ENCODE measurements at regions not wholly inside any gene's neighbourhood (a gene's known extent, or its start where the extent isn't known, plus 50 kb on each side); places are given as distances from the start of the nearest gene placed in this dataset.

DNA sequence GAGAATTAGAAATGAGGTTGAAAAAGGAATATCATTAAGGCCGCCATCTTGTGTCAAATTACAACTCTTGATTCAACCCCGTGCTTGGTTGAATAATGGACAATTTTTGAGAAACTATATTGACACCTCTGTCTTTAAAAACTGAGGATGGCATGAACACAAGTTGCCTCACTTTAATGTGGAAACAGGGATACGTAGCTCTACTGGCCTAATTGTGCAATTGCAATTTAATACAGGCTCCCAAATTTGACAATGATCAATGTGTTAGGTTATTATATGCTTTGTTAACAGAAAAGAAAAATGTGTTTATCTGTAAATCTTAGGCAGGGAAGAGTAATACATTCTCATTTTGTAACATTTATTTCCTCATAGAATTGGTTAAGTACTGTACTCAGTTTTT, 77.1 kb upstream of the MCTP2 start:
- TF ChIP-seq, protein P1, sequence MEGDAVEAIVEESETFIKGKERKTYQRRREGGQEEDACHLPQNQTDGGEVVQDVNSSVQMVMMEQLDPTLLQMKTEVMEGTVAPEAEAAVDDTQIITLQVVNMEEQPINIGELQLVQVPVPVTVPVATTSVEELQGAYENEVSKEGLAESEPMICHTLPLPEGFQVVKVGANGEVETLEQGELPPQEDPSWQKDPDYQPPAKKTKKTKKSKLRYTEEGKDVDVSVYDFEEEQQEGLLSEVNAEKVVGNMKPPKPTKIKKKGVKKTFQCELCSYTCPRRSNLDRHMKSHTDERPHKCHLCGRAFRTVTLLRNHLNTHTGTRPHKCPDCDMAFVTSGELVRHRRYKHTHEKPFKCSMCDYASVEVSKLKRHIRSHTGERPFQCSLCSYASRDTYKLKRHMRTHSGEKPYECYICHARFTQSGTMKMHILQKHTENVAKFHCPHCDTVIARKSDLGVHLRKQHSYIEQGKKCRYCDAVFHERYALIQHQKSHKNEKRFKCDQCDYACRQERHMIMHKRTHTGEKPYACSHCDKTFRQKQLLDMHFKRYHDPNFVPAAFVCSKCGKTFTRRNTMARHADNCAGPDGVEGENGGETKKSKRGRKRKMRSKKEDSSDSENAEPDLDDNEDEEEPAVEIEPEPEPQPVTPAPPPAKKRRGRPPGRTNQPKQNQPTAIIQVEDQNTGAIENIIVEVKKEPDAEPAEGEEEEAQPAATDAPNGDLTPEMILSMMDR (IDR thresholded peaks at IDR 0.05; ENCODE audit: low read depth, low read length): no peak
- H3K4me3 ChIP-seq (replicated peaks in 1 of 2; ENCODE audit: low read depth in 2 of 2, low read length in 2 of 2): no peak overlapping the region

DNA sequence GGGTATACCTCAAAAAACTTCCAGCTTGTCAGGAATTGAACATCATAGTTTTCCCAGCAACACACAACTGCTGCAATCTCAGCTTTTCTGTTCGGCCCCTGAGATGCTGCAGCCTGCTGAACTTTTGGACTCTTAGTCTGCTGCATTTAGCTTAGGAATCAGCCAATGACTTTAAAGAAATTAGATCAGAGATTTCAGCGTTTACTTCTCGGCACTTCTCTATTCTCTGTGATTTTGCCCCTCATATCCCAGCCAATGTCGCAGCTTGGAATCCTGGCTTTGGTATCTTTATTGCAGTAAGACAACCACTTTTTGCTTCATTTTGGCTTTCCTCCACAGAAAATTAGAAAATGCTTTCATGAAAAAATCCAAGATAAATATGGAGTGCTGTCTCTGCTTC, 86.3 kb upstream of the MCTP2 start:
- DNase-seq (ENCODE audit: low read depth in 2 of 2): no peak
- TF ChIP-seq, protein P1 (IDR thresholded peaks at IDR 0.05; ENCODE audit: low read depth, low read length): no peak
- H3K4me3 ChIP-seq (replicated peaks in 1 of 2; ENCODE audit: low read depth in 2 of 2, low read length in 2 of 2): no peak overlapping the region

More for the DNA sequence above, 77.1 kb upstream of the MCTP2 start:
- DNase-seq (ENCODE audit: low read depth in 2 of 2): no peak

DNA sequence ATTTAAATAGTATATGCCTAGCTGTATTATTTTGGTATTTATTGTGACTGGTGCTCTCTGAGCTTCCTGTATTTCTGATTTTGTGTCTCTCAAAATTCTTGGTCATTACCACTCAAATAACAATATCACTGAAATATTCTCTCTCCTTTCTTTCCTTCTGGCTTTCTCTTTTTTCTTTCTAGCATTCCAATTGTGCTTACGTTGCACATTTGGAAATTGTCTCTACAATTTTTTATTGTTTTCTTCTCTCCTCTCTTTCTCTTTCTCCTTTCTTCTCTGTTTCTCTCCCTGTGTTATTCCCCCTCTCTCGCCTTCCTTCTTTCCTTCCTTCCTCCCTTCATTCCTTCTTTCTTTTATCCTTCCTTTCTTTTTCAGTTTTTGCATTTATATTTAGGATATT, 89.6 kb upstream of the MCTP2 start:
- TF ChIP-seq, protein P1 (IDR thresholded peaks at IDR 0.05; ENCODE audit: low read depth, low read length): no peak
- no peak overlapping the region for H3K4me3 ChIP-seq (replicated peaks in 1 of 2; ENCODE audit: low read depth in 2 of 2, low read length in 2 of 2)
- DNase-seq (ENCODE audit: low read depth in 2 of 2): no peak

DNA sequence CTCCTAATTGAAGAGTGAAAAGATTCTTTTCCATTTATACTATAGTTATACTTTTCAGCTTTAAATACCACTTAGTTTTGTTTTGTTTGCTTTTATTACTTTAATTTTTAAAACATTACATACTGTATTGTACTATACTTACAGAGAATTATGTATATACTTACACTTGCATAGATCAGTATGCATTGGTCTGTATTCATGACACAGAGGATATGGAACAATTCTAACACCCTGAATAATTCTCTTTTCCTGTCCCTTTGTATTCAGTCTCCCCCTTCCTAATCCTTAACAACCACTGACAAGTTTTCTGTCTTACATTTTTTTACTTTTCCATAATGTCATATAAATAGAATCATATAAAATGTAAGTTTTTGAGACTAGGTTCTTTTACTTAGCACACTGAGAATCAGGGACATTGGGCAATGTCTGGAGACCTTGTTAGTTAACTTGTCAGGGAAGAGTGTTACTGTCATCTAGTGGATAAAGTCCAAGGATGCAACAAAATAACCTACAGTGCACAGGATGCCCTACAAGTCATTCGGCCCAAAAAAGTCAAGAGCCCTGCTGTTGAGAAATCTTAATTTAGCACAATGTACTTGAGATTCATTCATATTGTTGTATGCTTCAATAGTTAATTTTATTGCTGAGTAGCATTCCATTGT, 95.7 kb upstream of the MCTP2 start:
- no peak overlapping the region for H3K4me3 ChIP-seq (replicated peaks in 1 of 2; ENCODE audit: low read depth in 2 of 2, low read length in 2 of 2)
- no peak for DNase-seq (ENCODE audit: low read depth in 2 of 2)
- TF ChIP-seq, protein P1 (IDR thresholded peaks at IDR 0.05; ENCODE audit: low read depth, low read length): no peak

DNA sequence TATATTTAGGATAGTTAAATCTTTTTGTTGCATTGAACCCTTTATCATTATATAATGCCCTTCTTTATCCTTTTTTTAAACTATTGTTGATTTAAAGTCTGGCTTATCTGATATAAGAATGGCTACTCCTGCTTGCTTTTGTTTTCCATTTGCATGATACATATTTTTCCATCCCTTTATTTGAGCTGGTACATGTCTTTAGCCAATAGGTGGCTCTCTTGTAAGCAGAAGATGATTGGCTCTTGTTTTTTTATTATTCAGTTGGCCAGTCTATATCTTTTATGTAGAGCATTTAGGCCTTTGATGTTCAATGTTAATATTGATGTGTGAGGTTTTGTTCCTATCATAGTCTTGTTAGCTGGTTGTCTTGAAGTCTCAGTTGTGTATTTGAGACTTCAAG, 99.5 kb upstream of the MCTP2 start:
- TF ChIP-seq, protein P1 (IDR thresholded peaks at IDR 0.05; ENCODE audit: low read depth, low read length): no peak
- H3K4me3 ChIP-seq (replicated peaks in 1 of 2; ENCODE audit: low read depth in 2 of 2, low read length in 2 of 2): no peak overlapping the region
- DNase-seq (ENCODE audit: low read depth in 2 of 2): no peak

DNA sequence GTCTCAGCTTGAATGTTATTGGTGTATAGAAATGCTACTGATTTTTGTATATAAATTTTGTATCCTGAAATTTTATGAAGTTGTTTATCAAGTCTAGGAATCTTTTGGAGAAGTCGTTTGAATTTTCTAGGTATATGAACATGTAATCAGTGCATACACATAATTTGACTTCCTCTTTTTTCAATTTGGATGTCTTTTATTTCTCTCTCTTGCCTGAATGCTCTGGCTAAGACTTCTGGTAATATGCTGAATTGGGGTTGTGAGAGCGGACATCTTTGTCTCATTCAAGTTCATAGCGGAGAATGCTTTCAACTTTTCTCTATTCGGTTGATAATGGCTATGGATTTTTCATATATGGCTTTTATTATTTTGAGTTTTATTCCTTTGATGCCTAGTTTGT, 100.9 kb upstream of the MCTP2 start:
- no peak overlapping the region for H3K4me3 ChIP-seq (replicated peaks in 1 of 2; ENCODE audit: low read depth in 2 of 2, low read length in 2 of 2)
- TF ChIP-seq, protein P1 (IDR thresholded peaks at IDR 0.05; ENCODE audit: low read depth, low read length): no peak
- DNase-seq (ENCODE audit: low read depth in 2 of 2): no peak

DNA sequence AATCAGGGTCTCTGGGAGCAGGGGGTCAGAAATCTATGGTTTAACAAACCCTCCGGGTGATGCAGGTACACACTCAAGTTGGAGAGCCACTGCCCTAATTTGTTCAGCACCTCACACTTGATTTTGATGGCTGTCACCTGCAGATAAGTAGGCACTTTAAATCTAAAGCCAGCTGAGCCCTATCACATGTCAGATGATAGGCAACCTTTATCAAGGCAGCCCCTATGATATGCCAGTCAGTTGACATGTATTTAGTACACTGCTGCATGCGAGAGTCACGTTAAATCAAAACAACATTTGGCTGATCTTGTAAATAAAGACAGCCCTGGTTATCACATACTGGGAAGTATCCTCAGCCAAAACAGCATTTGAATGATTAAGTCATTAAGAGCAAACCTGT, 104.4 kb upstream of the MCTP2 start:
- DNase-seq (ENCODE audit: low read depth in 2 of 2): no peak
- no peak overlapping the region for H3K4me3 ChIP-seq (replicated peaks in 1 of 2; ENCODE audit: low read depth in 2 of 2, low read length in 2 of 2)
- TF ChIP-seq, protein P1 (IDR thresholded peaks at IDR 0.05; ENCODE audit: low read depth, low read length): no peak

Data from cardiac fibroblast (primary cell).